ENCODE measurements at regions not wholly inside any gene's neighbourhood (a gene's known extent, or its start where the extent isn't known, plus 50 kb on each side); places are given as distances from the start of the nearest gene placed in this dataset.

GRCh38 chr1:101739826-101740330, 256.8 kb downstream of the OLFM3 start:
- Histone ChIP-seq H3K9ac (ENCODE audit: low read depth, low read length) (no peak overlapping the region), H3K4me1 (ENCODE audit: control insufficient read depth, insufficient read depth, low read length) (peaks cover 11% of the 10 kb centered on the region), H3K4me3 (ENCODE audit: low read depth, low read length) (no peak overlapping the region), H3K27me3 (ENCODE audit: control insufficient read depth, insufficient read depth, low read length) (no peaks in the 10 kb centered on the region), H3K9me3 (ENCODE audit: control insufficient read depth, insufficient read depth, low read length) (no peaks in the 10 kb centered on the region), H3K36me3 (ENCODE audit: control insufficient read depth, insufficient read depth, low read length) (no peaks in the 10 kb centered on the region)

GRCh38 chr1:101741910-101742309, 254.8 kb downstream of the OLFM3 start:
- Histone ChIP-seq H3K36me3 (ENCODE audit: control insufficient read depth, insufficient read depth, low read length) (no peaks in the 10 kb centered on the region), H3K4me3 (ENCODE audit: low read depth, low read length) (no peak overlapping the region), H3K9ac (ENCODE audit: low read depth, low read length) (no peak overlapping the region), H3K4me1 (ENCODE audit: control insufficient read depth, insufficient read depth, low read length) (peaks cover 11% of the 10 kb centered on the region), H3K9me3 (ENCODE audit: control insufficient read depth, insufficient read depth, low read length) (no peaks in the 10 kb centered on the region), H3K27me3 (ENCODE audit: control insufficient read depth, insufficient read depth, low read length) (no peaks in the 10 kb centered on the region)

- Histone ChIP-seq H3K4me3 (ENCODE audit: low read depth, low read length) (no peak overlapping the region), H3K9ac (ENCODE audit: low read depth, low read length) (no peak overlapping the region), H3K4me1 (ENCODE audit: control insufficient read depth, insufficient read depth, low read length) (peaks cover 11% of the 10 kb centered on the region), H3K9me3 (ENCODE audit: control insufficient read depth, insufficient read depth, low read length) (no peaks in the 10 kb centered on the region), H3K36me3 (ENCODE audit: control insufficient read depth, insufficient read depth, low read length) (no peaks in the 10 kb centered on the region), H3K27me3 (ENCODE audit: control insufficient read depth, insufficient read depth, low read length) (no peaks in the 10 kb centered on the region)
These were observed 254.2 kb downstream of the OLFM3 start for GRCh38 chr1:101742509-101742908.

GRCh38 chr1:101745551-101746270, 251.0 kb downstream of the OLFM3 start:
- no peaks in the 10 kb centered on the region for H3K36me3 ChIP-seq (ENCODE audit: control insufficient read depth, insufficient read depth, low read length)
- H3K4me1 ChIP-seq (ENCODE audit: control insufficient read depth, insufficient read depth, low read length) = peaks cover 8% of the 10 kb centered on the region
- no peak overlapping the region for H3K9ac ChIP-seq (ENCODE audit: low read depth, low read length)
- no peak overlapping the region for H3K4me3 ChIP-seq (ENCODE audit: low read depth, low read length)
- H3K27me3 ChIP-seq (ENCODE audit: control insufficient read depth, insufficient read depth, low read length) = no peaks in the 10 kb centered on the region
- H3K9me3 ChIP-seq (ENCODE audit: control insufficient read depth, insufficient read depth, low read length) = no peaks in the 10 kb centered on the region

GRCh38 chr1:101748077-101748476, 248.6 kb downstream of the OLFM3 start:
- Histone ChIP-seq H3K27me3 (ENCODE audit: control insufficient read depth, insufficient read depth, low read length) (no peaks in the 10 kb centered on the region), H3K9ac (ENCODE audit: low read depth, low read length) (no peak overlapping the region), H3K4me1 (ENCODE audit: control insufficient read depth, insufficient read depth, low read length) (no peaks in the 10 kb centered on the region), H3K9me3 (ENCODE audit: control insufficient read depth, insufficient read depth, low read length) (no peaks in the 10 kb centered on the region), H3K4me3 (ENCODE audit: low read depth, low read length) (no peak overlapping the region), H3K36me3 (ENCODE audit: control insufficient read depth, insufficient read depth, low read length) (no peaks in the 10 kb centered on the region)
